Thoracic aorta (tissue), 2 donors: ENCODE measurements at regions not wholly inside any gene's neighbourhood (a gene's known extent, or its start where the extent isn't known, plus 50 kb on each side); places are given as distances from the start of the nearest gene placed in this dataset.
A peak's percentile ranks its signal among the peaks of the same experiment; 100 is the strongest.

Experiments used
- ATAC-seq: fragments of 150-250 bp; one replicate; pipeline ENCODE4 v1.8.0; 2017; ENCODE audit warnings: low read depth; ENCODE audit not compliant: insufficient number of reproducible peaks, low FRiP score
- DNase-seq: peaks from one replicate; pipeline ENCODE4 v3.0.0-alpha.2; 2020; ENCODE audit warnings: low spot score
- H3K27ac ChIP-seq, 2 donors: fragments of 200-600 bp; sonication (generic); 1 replicate in 1 of 2; 2 replicates in 1 of 2; pipeline ENCODE4 v1.5.1; 2016; ENCODE audit warnings: mild to moderate bottlenecking in 2 of 2, moderate library complexity in 2 of 2
- H3K27me3 ChIP-seq: fragments of 200-600 bp; sonication (generic); replicated peaks from 2 replicates; pipeline ENCODE4 v1.6.0; 2016; ENCODE audit warnings: mild to moderate bottlenecking; ENCODE audit not compliant: insufficient read depth
- H3K36me3 ChIP-seq: fragments of 200-600 bp; sonication (generic); one replicate; pipeline ENCODE4 v1.5.1; 2016
- H3K4me1 ChIP-seq, 2 donors: fragments of 200-600 bp; sonication (generic); 1 replicate in 1 of 2; 2 replicates in 1 of 2; pipeline versions ENCODE4 v1.5.1 to v1.6.0; 2016; ENCODE audit warnings: low read depth in 2 of 2, mild to moderate bottlenecking in 1 of 2; ENCODE audit not compliant: control insufficient read depth in 1 of 2
- H3K4me3 ChIP-seq: fragments of 200-600 bp; sonication (generic); 2 replicates; pipeline ENCODE4 v1.5.1; 2016; ENCODE audit warnings: mild to moderate bottlenecking
- H3K9me3 ChIP-seq: fragments of 200-600 bp; sonication (generic); 2 replicates; pipeline ENCODE4 v1.5.1; 2016
- TF ChIP-seq, protein P1 (sequence below): fragments of 200-600 bp; sonication (generic); IDR thresholded peaks from one replicate; pipeline ENCODE4 v1.5.1; 2019; ENCODE audit warnings: antibody characterized with exemption

DNA sequence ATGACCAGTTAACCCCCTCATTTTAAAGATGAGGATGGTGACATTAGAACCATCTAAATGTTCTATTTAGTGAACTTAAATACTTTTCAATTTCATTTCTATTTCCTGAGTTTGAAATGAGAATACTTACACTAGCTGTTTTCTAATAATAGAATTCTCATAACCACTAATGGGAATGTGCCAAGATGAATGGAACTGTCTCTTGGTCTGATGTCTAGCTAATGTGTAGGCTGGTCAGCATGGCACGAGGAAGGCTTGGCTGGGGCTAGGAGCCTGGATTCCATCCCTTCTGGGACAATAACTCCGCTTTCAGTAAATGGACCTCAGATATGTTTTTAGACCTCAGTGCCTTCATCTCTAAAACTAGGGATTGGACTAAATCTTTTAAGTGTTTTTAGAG lies 185.8 kb upstream of the NRP1 start:
- H3K27me3 ChIP-seq, result no peaks in the 10 kb centered on the region
- ATAC-seq, result no peak
- H3K4me3 ChIP-seq, result peak overlapping the region; percentile 44
- H3K36me3 ChIP-seq, result no peaks in the 10 kb centered on the region
- TF ChIP-seq, protein P1, sequence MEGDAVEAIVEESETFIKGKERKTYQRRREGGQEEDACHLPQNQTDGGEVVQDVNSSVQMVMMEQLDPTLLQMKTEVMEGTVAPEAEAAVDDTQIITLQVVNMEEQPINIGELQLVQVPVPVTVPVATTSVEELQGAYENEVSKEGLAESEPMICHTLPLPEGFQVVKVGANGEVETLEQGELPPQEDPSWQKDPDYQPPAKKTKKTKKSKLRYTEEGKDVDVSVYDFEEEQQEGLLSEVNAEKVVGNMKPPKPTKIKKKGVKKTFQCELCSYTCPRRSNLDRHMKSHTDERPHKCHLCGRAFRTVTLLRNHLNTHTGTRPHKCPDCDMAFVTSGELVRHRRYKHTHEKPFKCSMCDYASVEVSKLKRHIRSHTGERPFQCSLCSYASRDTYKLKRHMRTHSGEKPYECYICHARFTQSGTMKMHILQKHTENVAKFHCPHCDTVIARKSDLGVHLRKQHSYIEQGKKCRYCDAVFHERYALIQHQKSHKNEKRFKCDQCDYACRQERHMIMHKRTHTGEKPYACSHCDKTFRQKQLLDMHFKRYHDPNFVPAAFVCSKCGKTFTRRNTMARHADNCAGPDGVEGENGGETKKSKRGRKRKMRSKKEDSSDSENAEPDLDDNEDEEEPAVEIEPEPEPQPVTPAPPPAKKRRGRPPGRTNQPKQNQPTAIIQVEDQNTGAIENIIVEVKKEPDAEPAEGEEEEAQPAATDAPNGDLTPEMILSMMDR, result no peak
- DNase-seq, result no peak
- H3K4me1 ChIP-seq, result peaks cover 13 to 35% of the 10 kb centered on the region in 2 donors
- H3K9me3 ChIP-seq, result no peaks in the 10 kb centered on the region
- peak overlapping the region; percentile 10 to 22 for H3K27ac ChIP-seq

DNA sequence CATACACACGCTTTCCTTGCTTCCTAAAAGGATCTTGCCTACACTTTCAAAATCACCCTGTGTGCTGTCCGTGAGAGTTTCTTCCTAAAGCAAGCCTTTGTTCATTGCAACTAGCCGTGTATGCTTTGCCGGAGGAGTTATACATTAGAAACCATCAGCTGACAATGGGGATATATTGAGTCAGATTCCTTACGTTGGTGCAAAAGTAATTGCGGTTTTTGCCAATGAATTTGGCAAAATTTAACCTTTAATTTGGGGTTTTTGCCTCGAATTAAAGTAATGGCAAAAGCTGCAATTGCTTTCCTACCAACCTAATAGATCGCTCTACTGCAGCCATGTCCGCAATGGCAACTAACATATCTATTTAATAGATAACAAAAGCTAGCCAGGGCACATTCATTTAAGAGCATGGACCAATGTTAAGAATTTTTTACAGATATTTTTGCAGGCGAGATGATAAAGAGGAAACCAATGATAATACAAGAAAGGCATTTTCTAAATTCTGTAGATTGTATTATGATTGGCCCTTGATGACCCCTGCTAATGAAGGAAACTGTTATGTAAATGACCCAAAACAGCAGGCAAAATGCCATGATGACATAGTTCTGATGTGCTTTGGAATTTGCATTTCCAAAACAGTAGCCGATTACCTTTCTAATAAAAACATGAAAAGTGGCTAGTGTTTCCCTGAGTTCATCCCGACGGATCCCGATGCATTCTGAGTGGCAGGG lies 184.8 kb upstream of the NRP1 start:
- TF ChIP-seq, protein P1, result no peak
- ATAC-seq (no peak), DNase-seq (no peak)
- Histone ChIP-seq H3K4me1 (peaks cover 13 to 26% of the 10 kb centered on the region in 2 donors), H3K36me3 (no peaks in the 10 kb centered on the region), H3K27ac (no peak overlapping the region), H3K9me3 (no peaks in the 10 kb centered on the region), H3K4me3 (no peak overlapping the region), H3K27me3 (no peaks in the 10 kb centered on the region)

DNA sequence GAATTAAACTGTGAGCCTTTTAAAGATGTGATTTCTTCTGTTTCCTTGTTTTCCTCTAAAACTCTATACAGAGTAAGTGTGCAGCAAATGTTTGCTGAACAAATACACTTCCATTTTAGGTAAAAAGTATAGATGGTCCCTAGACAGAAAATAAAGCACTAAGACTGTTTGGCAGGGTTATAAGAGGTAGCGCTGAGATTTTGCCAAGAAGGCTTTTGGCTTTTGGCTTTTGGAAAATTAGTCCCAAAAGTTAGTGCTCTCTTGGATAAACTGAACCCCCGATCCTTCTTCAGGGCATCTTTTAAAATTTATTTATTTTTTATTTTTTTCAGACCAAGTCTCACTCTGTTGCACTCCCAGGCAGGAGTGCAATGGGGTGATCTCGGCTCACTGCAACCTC lies 175.7 kb upstream of the NRP1 start:
- Histone ChIP-seq H3K27ac (peak overlapping the region; percentile 74 to 78), H3K4me3 (peak overlapping the region; percentile 44)

DNA sequence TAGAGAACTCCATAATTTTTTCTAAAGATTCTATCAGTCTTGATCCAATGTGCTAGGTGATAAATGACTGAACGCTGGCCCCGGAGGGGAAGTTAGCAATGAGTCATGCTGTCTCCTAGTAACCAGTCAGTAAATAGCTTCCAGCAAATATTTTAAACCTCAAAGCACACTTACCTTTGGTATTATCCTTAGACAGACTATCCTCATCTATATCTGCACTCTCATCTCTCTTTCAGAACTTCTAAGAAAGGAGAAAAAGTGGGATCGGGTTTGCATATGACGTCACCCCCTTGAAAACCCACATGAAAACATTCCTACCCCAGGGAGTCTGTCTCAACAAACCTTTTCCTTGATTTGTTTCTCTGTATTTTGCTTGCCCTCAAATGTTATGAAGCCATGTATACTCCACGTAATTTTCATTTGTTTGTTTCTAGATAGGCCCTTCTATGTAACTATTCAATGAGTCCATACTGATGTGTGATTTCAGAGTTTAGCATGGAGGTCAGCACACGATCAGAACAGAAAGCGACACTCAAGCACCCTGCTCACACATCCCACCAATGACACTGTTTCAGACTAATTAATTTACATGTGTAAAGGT lies 174.9 kb upstream of the NRP1 start:
- Histone ChIP-seq H3K4me3 (peak overlapping the region; percentile 44), H3K27ac (peak overlapping the region; percentile 74 to 78), H3K9me3 (no peaks in the 10 kb centered on the region), H3K36me3 (no peaks in the 10 kb centered on the region), H3K4me1 (peaks cover 23 to 45% of the 10 kb centered on the region in 2 donors), H3K27me3 (no peaks in the 10 kb centered on the region)
- TF ChIP-seq, protein P1, result no peak
- ATAC-seq (peak; percentile 71), DNase-seq (peak; percentile 27)

More for the DNA sequence above, 175.7 kb upstream of the NRP1 start:
- DNase-seq (no peak), ATAC-seq (no peak)
- no peaks in the 10 kb centered on the region for H3K36me3 ChIP-seq
- H3K9me3 ChIP-seq, result no peaks in the 10 kb centered on the region
- TF ChIP-seq, protein P1, result no peak
- H3K4me1 ChIP-seq, result peaks cover 23 to 45% of the 10 kb centered on the region in 2 donors
- no peaks in the 10 kb centered on the region for H3K27me3 ChIP-seq

DNA sequence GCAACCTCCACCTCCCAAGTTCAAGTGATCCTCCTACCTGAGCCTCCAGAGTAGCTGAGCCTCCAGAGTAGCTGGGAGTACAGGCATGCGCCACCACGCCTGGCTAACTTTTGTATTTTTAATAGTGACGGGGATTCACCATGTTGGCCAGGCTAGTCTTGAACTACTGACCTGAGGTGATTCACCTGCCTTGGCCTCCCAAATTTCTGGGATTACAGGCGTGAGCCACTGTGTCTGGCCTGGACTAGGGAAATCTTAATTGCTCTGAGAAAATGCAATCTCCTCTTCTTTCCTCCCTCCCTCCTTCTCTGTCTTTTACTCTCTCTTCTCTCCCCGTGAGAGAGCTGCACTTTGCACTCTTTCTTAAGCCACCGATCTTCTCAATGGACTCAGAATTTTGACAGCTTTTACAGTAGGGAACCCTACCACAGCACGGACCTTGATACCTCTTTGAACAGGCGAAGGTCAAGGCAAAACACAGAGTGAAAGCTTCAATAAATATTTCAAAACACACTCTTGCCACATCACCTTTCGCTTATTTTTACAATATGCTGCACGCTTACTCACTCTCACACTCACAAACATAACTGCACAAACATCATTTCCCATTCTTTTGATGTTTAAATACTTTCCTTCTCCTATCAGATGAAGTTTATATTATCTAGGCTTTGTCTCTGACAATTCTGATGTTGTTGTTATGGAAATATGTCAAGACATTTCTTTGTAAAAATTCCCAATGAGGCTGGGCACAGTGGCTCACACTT lies 173.4 kb upstream of the NRP1 start:
- Histone ChIP-seq H3K4me1 (peaks cover 23 to 45% of the 10 kb centered on the region in 2 donors), H3K9me3 (no peaks in the 10 kb centered on the region), H3K27me3 (no peaks in the 10 kb centered on the region), H3K27ac (peak overlapping the region; percentile 60 to 64), H3K36me3 (no peaks in the 10 kb centered on the region), H3K4me3 (no peak overlapping the region)
- ATAC-seq (no peak), DNase-seq (no peak)
- TF ChIP-seq, protein P1, result no peak
